Right lobe of liver (tissue), 6 donors: ENCODE measurements at regions not wholly inside any gene's neighbourhood (a gene's known extent, or its start where the extent isn't known, plus 50 kb on each side); places are given as distances from the start of the nearest gene placed in this dataset.

Source experiments
- ATAC-seq, 4 donors: fragments of 200-7000 bp; cut with Tn5 transposase; one replicate each; pipeline ENCODE4 v1.9.1; 2020; ENCODE audit warnings: mild to moderate bottlenecking in 4 of 4, moderate library complexity in 4 of 4
- DNase-seq, 3 donors: peaks; one replicate each; pipeline ENCODE4 v3.0.0-alpha.2; 2020
- H3K27ac ChIP-seq, 3 donors: fragments of 200-600 bp; one replicate each; pipeline ENCODE4 v1.8.0; 2022
- H3K27me3 ChIP-seq, 2 donors: fragments of 200-600 bp; one replicate each; pipeline ENCODE4 v1.8.0; 2022
- H3K36me3 ChIP-seq, 4 donors: fragments of 200-600 bp; sonication (generic) in 1 of 4; one replicate each; pipeline versions ENCODE4 v1.5.1 to v1.8.0; 2017 to 2022; ENCODE audit warnings: control low read depth in 1 of 4
- H3K4me1 ChIP-seq, 4 donors: fragments of 200-600 bp; sonication (generic) in 1 of 4; one replicate each; pipeline versions ENCODE4 v1.5.1 to v1.8.0; 2017 to 2022; ENCODE audit warnings: control low read depth in 1 of 4
- H3K4me3 ChIP-seq, 3 donors: fragments of 200-600 bp; one replicate each; pipeline ENCODE4 v1.8.0; 2022
- H3K9me3 ChIP-seq, 4 donors: fragments of 200-600 bp; sonication (generic) in 1 of 4; one replicate each; pipeline versions ENCODE4 v1.5.1 to v1.8.0; 2017 to 2022; ENCODE audit warnings: control low read depth in 1 of 4
- CTCF ChIP-seq, 4 donors: fragments of 200-600 bp in 3 of 4; fragments of 450-650 bp in 1 of 4; IDR thresholded peaks; one replicate each; pipeline versions ENCODE4 v1.5.1 to v1.8.0; 2016 to 2022; ENCODE audit warnings: antibody characterized with exemption in 4 of 4, mild to moderate bottlenecking in 2 of 4
- POLR2A ChIP-seq: fragments of 450-650 bp; IDR thresholded peaks from one replicate; pipeline ENCODE4 v1.6.1; 2017; ENCODE audit warnings: antibody characterized with exemption, mild to moderate bottlenecking
- WGBS: methylation state at CpG from one replicate; pipeline ENCODE4 v1.1.6; 2018; ENCODE audit warnings: low coverage, low lambda C conversion rate; ENCODE audit not compliant: insufficient coverage; ENCODE audit errors: missing lambda C conversion rate; 5-methylcytosine and 5-hydroxymethylcytosine counted together
- intact Hi-C, 2 donors: fragments of 100-400 bp; cut with DNase I; formaldehyde crosslinking; loops; one replicate each; pipeline versions ENCODE4 v1.11.2 to v1.14.1; 2022
- donor health status: DM: no; HTN: yes; CAD: no.
- donor health status: DM: no; HTN: no; CAD: no.
- donor health status: DM: no; HTN: no; CAD: no.
- donor health status: DM: no; HTN: yes; CAD: no.
- donor health status: DM: no; HTN: yes; CAD: no.

- TF ChIP-seq CTCF (IDR thresholded peaks at IDR 0.05) = no peak
- no peak for TF ChIP-seq POLR2A
- no peak for ATAC-seq
- WGBS = 59% methylated on average over 2 of the region's 2 CpGs
- H3K4me3 ChIP-seq = no peak overlapping the region
- DNase-seq = no peak
- no peaks in the 10 kb centered on the region for H3K9me3 ChIP-seq
- intact Hi-C loops = no loop called here
- no peaks in the 10 kb centered on the region for H3K4me1 ChIP-seq
- H3K36me3 ChIP-seq = no peaks in the 10 kb centered on the region
- no peaks in the 10 kb centered on the region for H3K27me3 ChIP-seq
- no peak overlapping the region for H3K27ac ChIP-seq
These were observed 56.7 kb upstream of the BICD1 start for GRCh38 chr12:32049956-32050355.

GRCh38 chr12:32051511-32052211 lies 55.0 kb upstream of the BICD1 start:
- intact Hi-C loops = no loop called here

GRCh38 chr12:32052212-32052713 lies 54.4 kb upstream of the BICD1 start:
- no peak for ATAC-seq
- Histone ChIP-seq H3K27me3 (no peaks in the 10 kb centered on the region), H3K4me3 (no peak overlapping the region), H3K36me3 (no peaks in the 10 kb centered on the region), H3K4me1 (no peaks in the 10 kb centered on the region), H3K27ac (no peak overlapping the region), H3K9me3 (no peaks in the 10 kb centered on the region)
- no peak for DNase-seq
- 39% methylated on average over 3 of the region's 5 CpGs for WGBS
- TF ChIP-seq CTCF (IDR thresholded peaks at IDR 0.05) (no peak), POLR2A (no peak)
- intact Hi-C loops = no loop called here

More at GRCh38 chr12:32051511-32052211, 55.0 kb upstream of the BICD1 start:
- Histone ChIP-seq H3K9me3 (no peaks in the 10 kb centered on the region), H3K27ac (no peak overlapping the region), H3K4me1 (no peaks in the 10 kb centered on the region), H3K4me3 (no peak overlapping the region), H3K36me3 (no peaks in the 10 kb centered on the region), H3K27me3 (no peaks in the 10 kb centered on the region)
- ATAC-seq (no peak), DNase-seq (no peak)
- 65% methylated on average over 4 of the region's 4 CpGs for WGBS
- TF ChIP-seq CTCF (IDR thresholded peaks at IDR 0.05) = no peak
- no peak for TF ChIP-seq POLR2A

GRCh38 chr12:32053881-32054624 lies 52.6 kb upstream of the BICD1 start:
- intact Hi-C loops = no loop called here
- TF ChIP-seq CTCF (IDR thresholded peaks at IDR 0.05) (no peak), POLR2A (no peak)
- no peak for ATAC-seq
- no peaks in the 10 kb centered on the region for H3K4me1 ChIP-seq
- H3K36me3 ChIP-seq = no peaks in the 10 kb centered on the region
- no peak overlapping the region for H3K27ac ChIP-seq
- H3K27me3 ChIP-seq = no peaks in the 10 kb centered on the region
- no peak for DNase-seq
- H3K9me3 ChIP-seq = no peaks in the 10 kb centered on the region
- H3K4me3 ChIP-seq = no peak overlapping the region
- 92% methylated on average over 7 of the region's 7 CpGs for WGBS
